Fibroblast of lung (primary cell): ENCODE measurements at regions not wholly inside any gene's neighbourhood (a gene's known extent, or its start where the extent isn't known, plus 50 kb on each side); places are given as distances from the start of the nearest gene placed in this dataset.

ENCODE experiments used
- DNase-seq, 2 donors: peaks; one replicate each; pipeline versions ENCODE4 v3.0.0 to v3.0.0-alpha.2; 2010; ENCODE audit warnings: low read depth in 2 of 2
- H2AFZ ChIP-seq: 2 replicates; pipeline ENCODE4 v1.5.1; 2012; ENCODE audit warnings: low read length, control low read depth, inconsistent platforms
- H3K27ac ChIP-seq: 2 replicates; pipeline ENCODE4 v1.5.1; 2011; ENCODE audit warnings: low read length, control low read depth; ENCODE audit not compliant: insufficient read depth
- H3K27me3 ChIP-seq: 2 replicates; pipeline ENCODE4 v1.5.1; 2011; ENCODE audit warnings: mild to moderate bottlenecking, low read length; ENCODE audit not compliant: control insufficient read depth, insufficient read depth
- H3K36me3 ChIP-seq: 2 replicates; pipeline ENCODE4 v1.5.1; 2011; ENCODE audit warnings: low read length; ENCODE audit not compliant: control insufficient read depth, insufficient read depth
- H3K4me1 ChIP-seq: 2 replicates; pipeline ENCODE4 v1.5.1; 2011; ENCODE audit warnings: low read length; ENCODE audit not compliant: control insufficient read depth, insufficient read depth; ENCODE audit errors: extremely low read depth
- H3K4me2 ChIP-seq: 2 replicates; pipeline ENCODE4 v1.5.1; 2011; ENCODE audit warnings: low read length, control low read depth; ENCODE audit not compliant: insufficient read depth; ENCODE audit errors: extremely low read depth
- H3K4me3 ChIP-seq, 4 experiments: fragments of 200-600 bp in 1 of 4; sonication (generic) in 1 of 4; replicated peaks in 1 of 4; 2 replicates each; pipeline ENCODE4 v1.5.1; 2011 to 2016; ENCODE audit warnings: low read length in 4 of 4, low read depth in 3 of 4, mild to moderate bottlenecking in 3 of 4, control low read depth in 2 of 4, inconsistent platforms in 1 of 4, mixed read lengths in 1 of 4; ENCODE audit not compliant: insufficient read depth in 1 of 4; ENCODE audit errors: control extremely low read depth in 1 of 4
- H3K79me2 ChIP-seq: 2 replicates; pipeline ENCODE4 v1.5.1; 2012; ENCODE audit warnings: mild to moderate bottlenecking, low read length, inconsistent platforms; ENCODE audit not compliant: control insufficient read depth, insufficient read depth
- H3K9ac ChIP-seq: 2 replicates; pipeline ENCODE4 v1.5.1; 2011; ENCODE audit warnings: mild to moderate bottlenecking, low read length, control low read depth; ENCODE audit not compliant: insufficient read depth
- H3K9me3 ChIP-seq: 2 replicates; pipeline ENCODE4 v1.5.1; 2012; ENCODE audit warnings: low read depth, low read length; ENCODE audit not compliant: control insufficient read depth, insufficient read depth
- H4K20me1 ChIP-seq: 2 replicates; pipeline ENCODE4 v1.5.1; 2011; ENCODE audit warnings: low read length; ENCODE audit not compliant: control insufficient read depth, insufficient read depth; ENCODE audit errors: extremely low read depth
- EZH2 ChIP-seq: IDR thresholded peaks from 2 replicates; pipeline ENCODE4 v1.5.1; 2012; ENCODE audit warnings: low read length, control low read depth, mild to moderate bottlenecking; ENCODE audit errors: missing control alignments
- TF ChIP-seq, protein P1 (sequence below), 2 donors: IDR thresholded peaks in 1 of 2; conservative IDR thresholded peaks in 1 of 2; 1 replicate in 1 of 2; 2 replicates in 1 of 2; pipeline ENCODE4 v1.5.1; 2011 to 2012; ENCODE audit warnings: low read length in 2 of 2, control low read depth in 1 of 2, inconsistent platforms in 1 of 2, low read depth in 1 of 2, mild to moderate bottlenecking in 1 of 2

DNA sequence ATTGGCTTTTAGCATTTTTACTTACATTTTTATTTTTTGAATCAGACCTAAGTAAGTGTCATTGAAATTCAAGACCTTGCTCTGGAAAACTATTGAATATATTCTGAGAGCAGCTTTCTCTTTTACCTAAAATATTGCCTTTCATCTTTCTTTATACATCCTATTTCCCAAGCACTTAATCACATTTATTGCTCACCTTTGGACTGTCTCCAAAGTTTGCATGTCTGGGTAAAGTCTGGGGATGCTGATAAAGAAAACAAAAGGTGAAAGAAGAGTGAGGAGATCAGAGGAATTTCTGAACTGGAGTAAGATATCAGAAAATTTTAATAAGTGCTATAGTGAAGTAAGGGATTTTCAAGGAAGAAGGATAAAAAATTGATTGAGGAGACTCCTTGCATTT, 308.5 kb upstream of the AADAT start:
- TF ChIP-seq EZH2: no peak
- TF ChIP-seq, protein P1, sequence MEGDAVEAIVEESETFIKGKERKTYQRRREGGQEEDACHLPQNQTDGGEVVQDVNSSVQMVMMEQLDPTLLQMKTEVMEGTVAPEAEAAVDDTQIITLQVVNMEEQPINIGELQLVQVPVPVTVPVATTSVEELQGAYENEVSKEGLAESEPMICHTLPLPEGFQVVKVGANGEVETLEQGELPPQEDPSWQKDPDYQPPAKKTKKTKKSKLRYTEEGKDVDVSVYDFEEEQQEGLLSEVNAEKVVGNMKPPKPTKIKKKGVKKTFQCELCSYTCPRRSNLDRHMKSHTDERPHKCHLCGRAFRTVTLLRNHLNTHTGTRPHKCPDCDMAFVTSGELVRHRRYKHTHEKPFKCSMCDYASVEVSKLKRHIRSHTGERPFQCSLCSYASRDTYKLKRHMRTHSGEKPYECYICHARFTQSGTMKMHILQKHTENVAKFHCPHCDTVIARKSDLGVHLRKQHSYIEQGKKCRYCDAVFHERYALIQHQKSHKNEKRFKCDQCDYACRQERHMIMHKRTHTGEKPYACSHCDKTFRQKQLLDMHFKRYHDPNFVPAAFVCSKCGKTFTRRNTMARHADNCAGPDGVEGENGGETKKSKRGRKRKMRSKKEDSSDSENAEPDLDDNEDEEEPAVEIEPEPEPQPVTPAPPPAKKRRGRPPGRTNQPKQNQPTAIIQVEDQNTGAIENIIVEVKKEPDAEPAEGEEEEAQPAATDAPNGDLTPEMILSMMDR (conservative IDR thresholded peaks at IDR 0.05 in 1 of 2, IDR thresholded peaks at IDR 0.05 in 1 of 2; ENCODE audit: low read depth in 1 of 2, low read length in 2 of 2): no peak
- Histone ChIP-seq H3K36me3 (no peaks in the 10 kb centered on the region), H3K27me3 (no peaks in the 10 kb centered on the region), H3K4me2 (no peak overlapping the region), H4K20me1 (no peaks in the 10 kb centered on the region), H3K9me3 (no peaks in the 10 kb centered on the region), H2AFZ (no peak overlapping the region), H3K9ac (no peak overlapping the region), H3K27ac (no peak overlapping the region), H3K79me2 (no peaks in the 10 kb centered on the region), H3K4me3 (no peak overlapping the region), H3K4me1 (no peaks in the 10 kb centered on the region)
- DNase-seq: no peak

DNA sequence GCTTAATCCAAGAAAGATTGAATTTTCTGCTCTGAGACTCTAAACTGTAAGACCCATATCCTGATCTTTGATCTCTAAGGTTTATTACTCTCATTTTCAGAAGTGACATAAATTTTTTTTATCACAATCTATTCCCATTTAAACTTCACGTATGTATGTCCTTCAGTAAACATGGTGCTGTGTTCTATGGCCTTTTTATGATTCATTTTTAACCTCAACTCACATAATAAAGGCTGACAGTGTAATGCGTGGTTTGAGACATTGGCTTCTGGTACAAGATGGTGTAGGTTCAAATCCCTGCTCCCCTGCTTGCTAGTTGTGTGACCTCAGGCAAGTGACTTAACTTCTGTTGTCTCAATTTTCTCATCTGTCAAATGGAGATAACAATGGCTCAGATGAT, 306.0 kb upstream of the AADAT start:
- no peaks in the 10 kb centered on the region for H3K79me2 ChIP-seq
- H3K27me3 ChIP-seq: no peaks in the 10 kb centered on the region
- H3K9me3 ChIP-seq: no peaks in the 10 kb centered on the region
- no peak overlapping the region for H3K4me3 ChIP-seq
- H3K27ac ChIP-seq: no peak overlapping the region
- no peaks in the 10 kb centered on the region for H3K4me1 ChIP-seq
- no peak overlapping the region for H3K4me2 ChIP-seq
- H4K20me1 ChIP-seq: no peaks in the 10 kb centered on the region
- no peak for DNase-seq
- TF ChIP-seq, protein P1 (conservative IDR thresholded peaks at IDR 0.05 in 1 of 2, IDR thresholded peaks at IDR 0.05 in 1 of 2; ENCODE audit: low read depth in 1 of 2, low read length in 2 of 2): no peak
- no peaks in the 10 kb centered on the region for H3K36me3 ChIP-seq
- H2AFZ ChIP-seq: no peak overlapping the region
- H3K9ac ChIP-seq: no peak overlapping the region

DNA sequence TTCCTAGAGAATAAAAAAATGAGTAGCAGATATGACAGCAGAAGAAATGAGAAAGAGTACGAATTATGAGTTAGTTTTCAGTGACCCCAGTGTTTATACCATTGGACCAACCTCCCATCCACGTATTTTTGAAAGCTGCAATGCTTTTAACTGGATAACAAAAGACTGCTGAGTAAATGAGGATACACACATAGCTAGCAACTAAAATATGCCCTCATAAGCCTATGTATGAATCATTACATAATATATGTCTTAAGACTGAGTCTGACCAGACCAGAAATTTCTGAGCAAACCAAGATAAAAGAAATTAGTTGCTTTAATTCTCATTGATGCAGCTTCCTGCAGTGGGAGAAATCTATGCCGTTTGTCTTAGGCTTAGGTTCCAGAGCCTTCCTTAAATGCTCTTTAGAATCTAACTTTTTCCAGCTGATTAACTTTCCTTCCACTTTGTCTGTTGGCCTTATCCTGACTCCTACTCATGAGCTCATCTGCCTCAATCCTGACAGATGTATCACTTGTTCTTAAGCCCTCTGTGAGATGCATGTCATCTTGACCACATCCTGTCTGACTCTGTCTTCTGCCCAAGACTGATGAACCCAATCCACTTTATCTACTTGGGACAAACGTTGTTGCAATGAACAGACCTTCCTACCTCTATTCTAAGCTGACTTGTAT, 301.4 kb upstream of the AADAT start:
- Histone ChIP-seq H3K4me3 (no peak overlapping the region), H3K4me1 (no peaks in the 10 kb centered on the region), H3K36me3 (no peaks in the 10 kb centered on the region), H3K9me3 (no peaks in the 10 kb centered on the region), H3K27me3 (no peaks in the 10 kb centered on the region), H3K9ac (no peak overlapping the region), H3K79me2 (no peaks in the 10 kb centered on the region), H2AFZ (no peak overlapping the region), H3K27ac (no peak overlapping the region), H4K20me1 (no peaks in the 10 kb centered on the region), H3K4me2 (no peak overlapping the region)
- TF ChIP-seq, protein P1 (conservative IDR thresholded peaks at IDR 0.05 in 1 of 2, IDR thresholded peaks at IDR 0.05 in 1 of 2; ENCODE audit: low read depth in 1 of 2, low read length in 2 of 2): no peak
- no peak for TF ChIP-seq EZH2
- peak in 1 of 2 donors; percentile 78 for DNase-seq
